Right lobe of liver (tissue), 6 donors: ENCODE measurements at regions not wholly inside any gene's neighbourhood (a gene's known extent, or its start where the extent isn't known, plus 50 kb on each side); places are given as distances from the start of the nearest gene placed in this dataset.

Experiments used
- ATAC-seq, 4 donors: fragments of 200-7000 bp; cut with Tn5 transposase; one replicate each; pipeline ENCODE4 v1.9.1; 2020; ENCODE audit warnings: mild to moderate bottlenecking in 4 of 4, moderate library complexity in 4 of 4
- DNase-seq, 3 donors: peaks; one replicate each; pipeline ENCODE4 v3.0.0-alpha.2; 2020
- H3K27ac ChIP-seq, 3 donors: fragments of 200-600 bp; one replicate each; pipeline ENCODE4 v1.8.0; 2022
- H3K27me3 ChIP-seq, 2 donors: fragments of 200-600 bp; one replicate each; pipeline ENCODE4 v1.8.0; 2022
- H3K36me3 ChIP-seq, 4 donors: fragments of 200-600 bp; sonication (generic) in 1 of 4; one replicate each; pipeline versions ENCODE4 v1.5.1 to v1.8.0; 2017 to 2022; ENCODE audit warnings: control low read depth in 1 of 4
- H3K4me1 ChIP-seq, 4 donors: fragments of 200-600 bp; sonication (generic) in 1 of 4; one replicate each; pipeline versions ENCODE4 v1.5.1 to v1.8.0; 2017 to 2022; ENCODE audit warnings: control low read depth in 1 of 4
- H3K4me3 ChIP-seq, 3 donors: fragments of 200-600 bp; one replicate each; pipeline ENCODE4 v1.8.0; 2022
- H3K9me3 ChIP-seq, 4 donors: fragments of 200-600 bp; sonication (generic) in 1 of 4; one replicate each; pipeline versions ENCODE4 v1.5.1 to v1.8.0; 2017 to 2022; ENCODE audit warnings: control low read depth in 1 of 4
- CTCF ChIP-seq, 4 donors: fragments of 200-600 bp in 3 of 4; fragments of 450-650 bp in 1 of 4; IDR thresholded peaks; one replicate each; pipeline versions ENCODE4 v1.5.1 to v1.8.0; 2016 to 2022; ENCODE audit warnings: antibody characterized with exemption in 4 of 4, mild to moderate bottlenecking in 2 of 4
- POLR2A ChIP-seq: fragments of 450-650 bp; IDR thresholded peaks from one replicate; pipeline ENCODE4 v1.6.1; 2017; ENCODE audit warnings: antibody characterized with exemption, mild to moderate bottlenecking
- WGBS: methylation state at CpG from one replicate; pipeline ENCODE4 v1.1.6; 2018; ENCODE audit warnings: low coverage, low lambda C conversion rate; ENCODE audit not compliant: insufficient coverage; ENCODE audit errors: missing lambda C conversion rate; 5-methylcytosine and 5-hydroxymethylcytosine counted together
- intact Hi-C, 2 donors: fragments of 100-400 bp; cut with DNase I; formaldehyde crosslinking; loops; one replicate each; pipeline versions ENCODE4 v1.11.2 to v1.14.1; 2022
- donor health status: DM: no; HTN: yes; CAD: no.
- donor health status: DM: no; HTN: no; CAD: no.
- donor health status: DM: no; HTN: no; CAD: no.
- donor health status: DM: no; HTN: yes; CAD: no.
- donor health status: DM: no; HTN: yes; CAD: no.

- no peaks in the 10 kb centered on the region for H3K36me3 ChIP-seq
- H3K27me3 ChIP-seq: no peaks in the 10 kb centered on the region
- H3K9me3 ChIP-seq: no peaks in the 10 kb centered on the region
- WGBS: 41% methylated on average over 4 of the region's 9 CpGs
- TF ChIP-seq CTCF (IDR thresholded peaks at IDR 0.05) (no peak), POLR2A (no peak)
- intact Hi-C loops: no loop called here
- H3K4me3 ChIP-seq: no peak overlapping the region
- ATAC-seq (peak in 1 of 4 donors; percentile 42), DNase-seq (no peak)
- no peaks in the 10 kb centered on the region for H3K4me1 ChIP-seq
- H3K27ac ChIP-seq: no peak overlapping the region
Measured at GRCh38 chr19:30305346-30306060, 66.7 kb upstream of the ZNF536 start.

GRCh38 chr19:30307191-30307974 lies 64.8 kb upstream of the ZNF536 start:
- H3K4me3 ChIP-seq: no peak overlapping the region
- TF ChIP-seq POLR2A: no peak
- no peak for TF ChIP-seq CTCF (IDR thresholded peaks at IDR 0.05)
- H3K9me3 ChIP-seq: no peaks in the 10 kb centered on the region
- intact Hi-C loops: no loop called here
- H3K4me1 ChIP-seq: no peaks in the 10 kb centered on the region
- no peaks in the 10 kb centered on the region for H3K36me3 ChIP-seq
- H3K27ac ChIP-seq: no peak overlapping the region
- DNase-seq (no peak), ATAC-seq (no peak)
- H3K27me3 ChIP-seq: no peaks in the 10 kb centered on the region
- WGBS: 53% methylated on average over 13 of the region's 13 CpGs

GRCh38 chr19:30309176-30309575 lies 63.0 kb upstream of the ZNF536 start:
- Histone ChIP-seq H3K27me3 (no peaks in the 10 kb centered on the region), H3K27ac (no peak overlapping the region), H3K9me3 (no peaks in the 10 kb centered on the region), H3K36me3 (no peaks in the 10 kb centered on the region), H3K4me1 (no peaks in the 10 kb centered on the region), H3K4me3 (no peak overlapping the region)
- DNase-seq (no peak), ATAC-seq (no peak)
- 51% methylated on average over 6 of the region's 6 CpGs for WGBS
- intact Hi-C loops: no loop called here
- TF ChIP-seq POLR2A: no peak
- TF ChIP-seq CTCF (IDR thresholded peaks at IDR 0.05): no peak

- Histone ChIP-seq H3K4me3 (no peak overlapping the region), H3K27me3 (no peaks in the 10 kb centered on the region), H3K4me1 (no peaks in the 10 kb centered on the region), H3K36me3 (no peaks in the 10 kb centered on the region), H3K27ac (no peak overlapping the region), H3K9me3 (no peaks in the 10 kb centered on the region)
- ATAC-seq (no peak), DNase-seq (no peak)
- TF ChIP-seq POLR2A (no peak), CTCF (IDR thresholded peaks at IDR 0.05) (no peak)
- intact Hi-C loops: no loop called here
- WGBS: 67% methylated on average over 14 of the region's 14 CpGs
Measured at GRCh38 chr19:30309905-30310601, 62.1 kb upstream of the ZNF536 start.
